22Rv1 (cell line): ENCODE measurements at regions not wholly inside any gene's neighbourhood (a gene's known extent, or its start where the extent isn't known, plus 50 kb on each side); places are given as distances from the start of the nearest gene placed in this dataset.

Experiments used
- H3K27ac ChIP-seq: fragments of 450-650 bp; 2 replicates; pipeline ENCODE4 v1.5.1; 2017
- ZFX ChIP-seq: fragments of 450-650 bp; IDR thresholded peaks from 2 replicates; pipeline ENCODE4 v1.6.1; 2017; ENCODE audit warnings: antibody characterized with exemption, borderline replicate concordance
- TF ChIP-seq, protein P1 (sequence below): fragments of 450-650 bp; IDR thresholded peaks from 2 replicates; pipeline ENCODE4 v1.5.1; 2017; ENCODE audit warnings: mild to moderate bottlenecking

DNA sequence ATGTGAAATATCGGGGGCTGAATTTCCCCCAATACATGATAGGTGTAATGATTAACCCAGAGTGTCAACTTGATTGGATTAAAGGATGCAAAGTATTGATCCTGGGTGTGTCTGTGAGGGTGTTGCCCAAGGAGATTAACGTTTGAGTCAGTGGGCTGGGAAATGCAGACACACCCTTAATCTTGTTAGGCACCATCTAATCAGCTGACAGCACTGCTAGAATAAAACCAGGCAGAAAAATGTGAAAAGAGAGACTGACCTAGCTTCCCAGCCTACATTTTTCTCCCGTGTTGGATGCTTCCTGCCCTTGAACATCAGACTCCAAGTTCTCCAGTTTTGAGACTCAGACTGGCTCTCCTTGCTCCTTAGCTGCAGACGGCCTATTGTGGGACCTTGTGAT is 247.8 kb downstream of the OTOL1 start:
- TF ChIP-seq, protein P1, sequence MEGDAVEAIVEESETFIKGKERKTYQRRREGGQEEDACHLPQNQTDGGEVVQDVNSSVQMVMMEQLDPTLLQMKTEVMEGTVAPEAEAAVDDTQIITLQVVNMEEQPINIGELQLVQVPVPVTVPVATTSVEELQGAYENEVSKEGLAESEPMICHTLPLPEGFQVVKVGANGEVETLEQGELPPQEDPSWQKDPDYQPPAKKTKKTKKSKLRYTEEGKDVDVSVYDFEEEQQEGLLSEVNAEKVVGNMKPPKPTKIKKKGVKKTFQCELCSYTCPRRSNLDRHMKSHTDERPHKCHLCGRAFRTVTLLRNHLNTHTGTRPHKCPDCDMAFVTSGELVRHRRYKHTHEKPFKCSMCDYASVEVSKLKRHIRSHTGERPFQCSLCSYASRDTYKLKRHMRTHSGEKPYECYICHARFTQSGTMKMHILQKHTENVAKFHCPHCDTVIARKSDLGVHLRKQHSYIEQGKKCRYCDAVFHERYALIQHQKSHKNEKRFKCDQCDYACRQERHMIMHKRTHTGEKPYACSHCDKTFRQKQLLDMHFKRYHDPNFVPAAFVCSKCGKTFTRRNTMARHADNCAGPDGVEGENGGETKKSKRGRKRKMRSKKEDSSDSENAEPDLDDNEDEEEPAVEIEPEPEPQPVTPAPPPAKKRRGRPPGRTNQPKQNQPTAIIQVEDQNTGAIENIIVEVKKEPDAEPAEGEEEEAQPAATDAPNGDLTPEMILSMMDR = no peak
- TF ChIP-seq ZFX = no peak
- no peak overlapping the region for H3K27ac ChIP-seq

DNA sequence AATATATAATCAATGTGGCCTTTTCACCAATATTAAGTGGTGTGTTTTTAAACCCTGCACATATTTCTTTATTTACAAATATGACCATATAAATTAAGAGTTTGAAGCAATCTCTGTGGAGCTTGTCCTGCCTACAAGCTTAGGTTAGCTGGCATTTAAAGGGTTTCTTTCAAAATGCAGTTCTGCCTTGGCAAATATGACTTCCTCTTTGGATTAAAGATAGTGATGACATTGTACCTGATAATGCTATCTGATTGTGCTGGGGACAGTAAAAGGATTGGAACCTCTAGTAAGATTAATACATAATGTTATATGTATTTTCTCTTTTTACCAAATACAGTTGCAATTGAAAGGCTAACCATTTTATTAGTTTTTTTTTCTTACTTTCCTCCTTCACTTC is 249.1 kb downstream of the OTOL1 start:
- TF ChIP-seq ZFX = no peak
- TF ChIP-seq, protein P1 = no peak
- no peak overlapping the region for H3K27ac ChIP-seq

DNA sequence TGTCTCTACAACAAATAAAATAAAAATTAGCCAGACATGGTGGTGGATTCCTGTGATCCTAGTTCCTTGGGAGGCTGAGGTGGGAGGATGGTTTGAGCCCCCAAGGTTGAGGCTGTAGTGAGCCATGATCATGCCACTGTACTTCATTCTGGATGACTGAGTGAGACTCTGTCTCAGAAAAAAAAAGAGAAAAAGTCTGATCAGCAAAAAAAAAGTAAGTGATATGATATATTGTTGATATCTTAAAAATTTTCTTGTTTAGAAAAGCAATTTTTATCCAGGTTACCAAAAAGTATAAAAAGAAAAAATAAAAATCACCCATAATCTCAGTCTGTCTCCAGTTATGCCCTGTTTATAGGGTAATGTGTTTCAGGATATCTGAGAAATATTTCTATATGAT is 251.4 kb downstream of the OTOL1 start:
- no peak overlapping the region for H3K27ac ChIP-seq
- no peak for TF ChIP-seq ZFX
- TF ChIP-seq, protein P1 = no peak

DNA sequence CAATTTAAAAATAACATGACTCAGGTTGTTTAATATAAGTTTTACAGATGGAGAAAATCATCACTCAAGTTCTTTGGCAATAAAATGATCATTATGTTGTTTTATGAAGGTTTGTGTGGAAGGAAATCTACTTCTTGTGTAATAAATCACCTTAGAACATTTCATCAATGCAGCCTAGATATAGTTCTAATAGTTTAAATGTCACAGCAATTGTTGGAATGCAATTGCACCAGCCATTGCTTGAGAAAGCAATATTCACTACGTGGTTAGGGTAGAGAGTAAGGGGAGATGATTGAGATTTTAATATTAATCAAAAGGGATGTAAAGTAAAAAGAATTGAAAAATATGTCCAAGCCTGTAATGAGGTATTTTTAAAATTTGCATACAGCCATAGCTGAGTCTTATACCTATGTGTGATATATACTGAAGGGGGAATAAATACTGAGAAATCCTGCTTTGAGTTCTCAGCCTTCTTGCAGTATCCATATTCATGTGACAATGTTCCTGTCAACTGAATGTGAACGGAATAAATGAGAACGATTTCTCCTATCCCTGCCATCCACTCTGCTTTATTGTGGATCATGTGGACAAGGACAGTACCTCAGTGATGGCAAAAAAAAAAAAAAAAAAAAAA is 257.9 kb downstream of the OTOL1 start:
- TF ChIP-seq ZFX = no peak
- TF ChIP-seq, protein P1 = no peak
- no peak overlapping the region for H3K27ac ChIP-seq

DNA sequence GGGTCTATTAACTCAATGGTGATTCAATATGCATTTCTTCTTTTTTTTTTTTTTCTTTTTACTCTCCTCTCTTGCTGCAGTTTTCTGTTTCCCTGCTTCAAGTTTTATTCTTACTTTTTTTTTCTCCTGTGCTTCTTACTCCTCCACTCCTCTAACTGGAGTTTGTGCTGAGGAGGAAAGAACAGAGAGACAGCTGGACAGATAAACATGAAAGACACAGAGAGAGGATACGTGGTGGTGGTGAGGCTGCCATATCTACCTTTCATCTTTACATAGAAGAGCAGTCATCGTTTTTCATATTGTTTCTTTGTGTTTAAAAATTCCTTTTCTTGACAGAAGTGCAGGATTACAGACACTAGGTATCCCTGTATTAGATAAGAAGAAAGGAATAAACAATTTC is 262.8 kb downstream of the OTOL1 start:
- TF ChIP-seq ZFX = no peak
- TF ChIP-seq, protein P1 = no peak
- no peak overlapping the region for H3K27ac ChIP-seq

DNA sequence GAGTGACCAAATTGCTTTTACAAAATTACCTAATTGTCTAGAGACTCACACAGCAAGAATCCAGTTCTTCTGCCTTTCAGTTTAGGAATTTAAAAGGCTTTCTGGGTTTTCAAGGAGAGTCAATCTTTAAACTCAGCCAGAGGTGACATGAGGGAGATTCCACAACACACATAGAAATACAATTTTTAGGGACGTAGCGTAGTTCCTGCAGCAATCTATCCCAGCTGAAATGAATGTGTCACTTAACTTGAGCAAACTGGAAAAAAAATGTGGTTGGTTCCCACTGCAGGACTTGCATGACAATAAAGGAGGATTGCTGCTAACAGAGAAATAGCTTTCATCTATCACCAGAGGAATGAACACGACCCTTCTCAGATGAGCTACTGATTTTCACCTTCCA is 269.7 kb downstream of the OTOL1 start:
- no peak overlapping the region for H3K27ac ChIP-seq
- no peak for TF ChIP-seq ZFX
- TF ChIP-seq, protein P1 = no peak

DNA sequence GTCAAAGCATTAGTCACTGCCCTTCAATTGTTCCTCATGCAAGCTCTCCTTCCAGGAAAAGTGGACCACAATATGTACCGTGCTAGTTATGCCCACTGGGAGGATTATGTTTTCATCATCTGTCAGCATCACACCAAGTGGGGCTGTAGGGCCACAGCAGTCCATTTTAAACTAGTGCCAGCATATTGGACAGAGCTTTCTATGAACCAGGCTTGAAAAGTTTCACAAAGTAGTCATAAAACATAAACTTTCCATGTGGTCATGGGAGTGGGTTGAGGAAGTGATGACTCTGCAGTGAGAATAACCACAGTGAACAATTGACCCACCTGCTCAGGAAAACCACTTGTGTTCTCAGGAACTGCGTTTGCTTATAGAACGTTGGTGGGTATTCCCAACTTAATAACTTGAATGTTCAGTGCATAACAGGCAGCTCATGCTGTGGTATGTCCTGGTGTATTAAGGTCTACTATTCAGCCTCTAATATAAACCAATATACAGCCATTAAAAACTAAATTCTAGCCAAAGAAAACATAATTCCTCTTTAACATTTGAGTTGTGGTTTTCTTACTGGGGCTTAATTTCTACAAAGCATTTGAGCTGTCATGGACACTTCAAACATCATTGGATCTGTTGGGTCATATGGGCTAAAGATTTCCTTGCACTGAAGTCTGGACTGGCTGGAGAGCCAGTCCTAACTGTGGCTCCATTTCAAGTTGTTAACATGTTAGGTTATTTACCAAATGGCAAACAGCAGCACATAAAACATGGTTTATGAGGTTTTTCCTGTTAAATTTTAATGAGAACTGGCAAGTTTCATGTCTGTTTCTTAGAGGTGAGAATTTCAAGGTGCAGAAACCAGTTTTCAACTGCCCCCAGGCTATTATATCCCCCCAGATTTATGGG is 274.1 kb downstream of the OTOL1 start:
- H3K27ac ChIP-seq = no peak overlapping the region
- TF ChIP-seq, protein P1 = no peak
- TF ChIP-seq ZFX = no peak
